MM.1S (cell line): ENCODE measurements at regions not wholly inside any gene's neighbourhood (a gene's known extent, or its start where the extent isn't known, plus 50 kb on each side); places are given as distances from the start of the nearest gene placed in this dataset.

Source experiments
- EZH2 ChIP-seq: fragments of 300-600 bp; sonication (generic); optimal IDR thresholded peaks from 2 replicates; pipeline ENCODE3; 2017; ENCODE audit warnings: low read depth, mild to moderate bottlenecking, antibody characterized with exemption, low read length, mixed read lengths
- EZH2phosphoT487 ChIP-seq: fragments of 300-600 bp; sonication (generic); IDR thresholded peaks from 2 replicates; pipeline ENCODE4 v1.6.1; 2018; ENCODE audit warnings: antibody characterized with exemption, low read length
- TF ChIP-seq, protein P1 (sequence below): fragments of 300-600 bp; sonication (generic); IDR thresholded peaks from 2 replicates; pipeline ENCODE4 v1.5.1; 2016; ENCODE audit warnings: antibody characterized with exemption, low read length, mixed read lengths

DNA sequence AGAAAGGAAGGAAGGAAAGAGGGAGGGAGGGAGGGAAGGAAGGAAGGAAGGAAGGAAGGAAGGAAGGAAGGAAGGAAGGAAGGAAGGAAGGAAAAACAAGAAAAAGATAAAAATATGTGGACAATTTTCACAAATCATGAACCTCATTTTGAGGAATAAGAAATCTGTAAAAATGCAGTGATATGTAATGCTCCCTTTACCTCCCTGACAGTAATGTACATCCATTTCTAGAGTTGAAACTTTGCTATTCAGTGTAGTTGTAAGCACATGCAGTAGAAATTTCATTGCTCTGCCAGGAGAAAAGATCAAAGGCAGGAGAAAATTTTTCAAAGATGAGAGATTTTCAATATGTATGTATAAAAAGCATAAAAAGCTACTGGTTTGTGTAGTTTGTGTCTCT lies 189.5 kb upstream of the MYO3A start:
- no peak for TF ChIP-seq EZH2phosphoT487
- TF ChIP-seq, protein P1, sequence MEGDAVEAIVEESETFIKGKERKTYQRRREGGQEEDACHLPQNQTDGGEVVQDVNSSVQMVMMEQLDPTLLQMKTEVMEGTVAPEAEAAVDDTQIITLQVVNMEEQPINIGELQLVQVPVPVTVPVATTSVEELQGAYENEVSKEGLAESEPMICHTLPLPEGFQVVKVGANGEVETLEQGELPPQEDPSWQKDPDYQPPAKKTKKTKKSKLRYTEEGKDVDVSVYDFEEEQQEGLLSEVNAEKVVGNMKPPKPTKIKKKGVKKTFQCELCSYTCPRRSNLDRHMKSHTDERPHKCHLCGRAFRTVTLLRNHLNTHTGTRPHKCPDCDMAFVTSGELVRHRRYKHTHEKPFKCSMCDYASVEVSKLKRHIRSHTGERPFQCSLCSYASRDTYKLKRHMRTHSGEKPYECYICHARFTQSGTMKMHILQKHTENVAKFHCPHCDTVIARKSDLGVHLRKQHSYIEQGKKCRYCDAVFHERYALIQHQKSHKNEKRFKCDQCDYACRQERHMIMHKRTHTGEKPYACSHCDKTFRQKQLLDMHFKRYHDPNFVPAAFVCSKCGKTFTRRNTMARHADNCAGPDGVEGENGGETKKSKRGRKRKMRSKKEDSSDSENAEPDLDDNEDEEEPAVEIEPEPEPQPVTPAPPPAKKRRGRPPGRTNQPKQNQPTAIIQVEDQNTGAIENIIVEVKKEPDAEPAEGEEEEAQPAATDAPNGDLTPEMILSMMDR, result no peak
- TF ChIP-seq EZH2, result no peak
